Bone marrow (tissue), 2 donors: ENCODE measurements at regions not wholly inside any gene's neighbourhood (a gene's known extent, or its start where the extent isn't known, plus 50 kb on each side); places are given as distances from the start of the nearest gene placed in this dataset.
"Not testable (repeated sequence)": the region's sequence is repeated elsewhere in the genome, so short reads cannot be mapped to it uniquely, and the experiment has no call there.

Experiments
- DNase-seq, 2 donors: peaks; one replicate each; lab custom pipeline; 2025; lab: John Stamatoyannopoulos, UW

GRCh38 chr10:83754857-83755256, 384.5 kb upstream of the GHITM start:
- DNase-seq, result no peak

GRCh38 chr10:83760142-83760541, 379.2 kb upstream of the GHITM start:
- no peak for DNase-seq

GRCh38 chr10:83764666-83765065, 374.6 kb upstream of the GHITM start:
- no peak for DNase-seq

DNA sequence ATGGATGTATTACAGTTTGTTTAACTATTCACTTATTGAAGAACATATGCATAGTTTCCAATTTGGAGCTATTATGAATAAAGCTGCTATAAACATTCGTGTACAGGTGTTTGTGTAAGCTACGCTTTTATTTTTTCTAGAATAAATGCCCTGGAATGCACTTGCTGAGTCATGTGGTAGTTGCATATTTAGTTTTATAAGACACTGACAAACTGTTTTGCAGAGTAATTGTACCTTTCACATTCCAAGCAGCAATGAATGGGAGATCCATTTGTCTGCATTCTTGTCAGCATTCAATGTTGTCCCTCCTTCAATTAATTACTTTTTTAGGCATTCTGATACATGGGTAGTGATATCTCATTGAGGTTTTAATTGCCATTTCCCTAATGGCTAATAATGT, 373.6 kb upstream of the GHITM start:
- no peak for DNase-seq

- no peak for DNase-seq
Measured at GRCh38 chr10:83769281-83769820, 370.0 kb upstream of the GHITM start.

GRCh38 chr10:83786701-83787100, 352.6 kb upstream of the GHITM start:
- DNase-seq, result not testable (repeated sequence)

- no peak for DNase-seq
Measured at GRCh38 chr10:83801983-83802382, 337.3 kb upstream of the GHITM start.

DNA sequence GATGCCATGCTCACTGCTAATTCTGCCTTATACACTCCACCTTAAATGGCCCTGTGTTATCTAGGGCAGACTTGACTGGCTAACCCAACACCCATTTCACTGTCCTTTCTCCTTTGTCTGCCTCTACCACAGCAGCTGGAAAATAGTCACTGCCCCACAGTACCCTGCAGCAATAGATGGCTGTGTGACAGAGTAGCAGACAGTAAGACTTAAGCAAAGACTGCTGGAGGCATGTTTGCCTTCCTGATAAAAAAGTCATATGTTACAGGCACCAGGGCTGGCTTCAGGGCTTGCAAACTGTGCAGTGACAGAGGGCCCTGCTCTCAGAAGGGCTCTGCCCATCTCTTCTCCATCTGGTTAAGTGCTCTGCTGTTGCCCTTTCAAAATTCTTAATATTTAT, 332.6 kb upstream of the GHITM start:
- DNase-seq, result no peak

DNA sequence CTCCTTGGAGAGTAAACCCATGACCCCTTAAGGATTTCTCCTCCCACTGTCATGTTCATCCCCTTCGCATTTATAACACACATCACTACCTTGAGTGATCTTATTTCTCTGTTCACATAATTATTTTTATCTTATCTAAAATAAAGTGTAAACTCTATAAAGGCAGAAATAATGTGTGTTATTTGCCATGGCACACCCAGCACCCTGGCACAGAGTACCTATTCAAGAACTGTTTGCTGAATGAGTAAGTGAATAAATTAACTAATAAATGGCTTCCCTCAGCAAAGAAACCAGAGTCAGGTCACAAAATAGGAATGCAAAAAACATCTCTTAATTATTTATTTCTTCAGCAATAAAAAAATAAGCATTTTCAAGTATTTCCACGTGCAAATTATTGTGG, 330.3 kb upstream of the GHITM start:
- no peak for DNase-seq

DNA sequence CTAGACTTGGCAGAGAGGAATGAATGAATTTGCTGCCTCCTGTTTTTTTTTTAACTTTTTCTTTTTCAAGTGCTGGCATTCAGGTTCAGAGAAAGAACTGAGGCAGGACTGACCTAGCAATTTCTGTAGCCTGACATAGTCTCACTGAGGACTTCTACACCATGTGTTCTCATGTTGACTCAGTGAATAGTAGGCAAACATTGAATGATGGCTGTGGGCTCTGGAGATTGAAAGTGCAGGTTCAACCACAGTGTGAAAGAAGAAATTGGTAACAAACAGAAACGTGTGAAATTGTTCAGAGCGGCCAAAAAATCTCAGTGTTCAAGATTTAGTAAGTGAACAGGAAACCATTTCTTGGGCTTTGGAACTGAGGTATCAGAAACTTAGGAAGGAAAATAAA, 322.4 kb upstream of the GHITM start:
- DNase-seq, result no peak

DNA sequence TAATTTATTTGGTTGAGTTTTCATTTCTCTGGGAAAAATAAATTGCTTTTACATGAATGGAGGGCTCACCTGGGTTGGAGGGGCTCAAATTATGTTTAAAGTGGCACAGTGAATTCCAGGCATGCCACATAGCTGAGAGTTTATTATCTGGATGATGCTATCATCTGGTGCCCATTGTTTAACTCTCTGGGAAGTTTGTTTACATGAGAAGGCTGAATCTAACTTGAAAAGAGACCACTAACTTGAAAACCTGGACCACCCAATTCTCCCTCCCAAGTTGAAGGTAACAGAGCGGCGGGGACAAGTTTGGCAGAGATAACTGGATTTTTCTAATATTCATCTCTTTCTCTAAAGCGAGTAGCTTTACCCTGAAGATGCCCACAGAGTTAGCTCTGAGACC, 321.5 kb upstream of the GHITM start:
- DNase-seq, result no peak

GRCh38 chr10:83819609-83820008, 319.7 kb upstream of the GHITM start:
- no peak for DNase-seq

GRCh38 chr10:83820033-83820432, 319.3 kb upstream of the GHITM start:
- DNase-seq, result no peak

GRCh38 chr10:83824099-83824498, 315.2 kb upstream of the GHITM start:
- no peak for DNase-seq

- no peak for DNase-seq
Measured at GRCh38 chr10:83834096-83834495, 305.2 kb upstream of the GHITM start.

GRCh38 chr10:83835945-83836745, 303.2 kb upstream of the GHITM start:
- no peak for DNase-seq

GRCh38 chr10:83848677-83849076, 290.6 kb upstream of the GHITM start:
- DNase-seq, result no peak

DNA sequence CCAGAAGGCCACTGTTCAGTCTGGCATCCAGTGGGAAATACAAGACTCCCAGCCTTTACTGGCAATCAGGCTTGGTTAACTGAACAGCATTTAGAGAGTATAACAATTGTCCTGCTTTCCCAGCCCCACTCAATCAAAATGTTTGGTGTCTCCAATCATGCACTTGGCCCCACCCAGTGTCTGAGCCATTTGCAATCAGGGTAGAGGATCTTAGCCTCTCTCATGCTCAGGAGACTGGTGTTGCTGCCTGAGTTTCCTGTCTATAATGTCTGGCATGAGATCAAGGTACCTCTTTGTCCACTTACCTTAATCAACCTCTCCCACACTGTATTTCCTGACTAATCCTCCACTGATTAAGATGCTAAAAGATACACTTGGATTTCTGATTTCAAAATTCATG, 290.2 kb upstream of the GHITM start:
- no peak for DNase-seq

- DNase-seq, result no peak
Measured at GRCh38 chr10:83852146-83852545, 287.2 kb upstream of the GHITM start.

DNA sequence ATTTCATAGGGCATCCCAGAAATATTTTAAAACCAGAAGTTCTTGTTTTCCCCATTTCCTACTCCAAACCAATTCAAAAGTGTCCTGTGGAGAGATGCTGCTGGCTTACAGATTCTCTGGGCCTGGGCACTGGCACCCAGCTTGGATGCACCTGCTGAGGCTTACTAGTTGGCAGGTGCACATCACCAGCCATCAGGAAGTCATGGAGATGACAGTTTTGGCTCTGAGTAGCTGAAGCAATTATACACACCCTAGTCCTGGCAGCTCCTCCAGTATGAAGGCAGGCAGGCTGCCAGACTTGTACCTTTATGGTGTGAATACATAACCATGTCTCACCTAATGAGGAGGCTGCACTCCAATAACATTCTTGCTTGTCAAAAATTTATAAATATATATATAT, 276.6 kb upstream of the GHITM start:
- DNase-seq, result no peak

- DNase-seq, result no peak
Measured at GRCh38 chr10:83863283-83863966, 275.9 kb upstream of the GHITM start.

GRCh38 chr10:83869898-83870297, 269.4 kb upstream of the GHITM start:
- DNase-seq, result no peak
